Vagina (tissue), 2 donors: ENCODE measurements at regions not wholly inside any gene's neighbourhood (a gene's known extent, or its start where the extent isn't known, plus 50 kb on each side); places are given as distances from the start of the nearest gene placed in this dataset.
"Not testable (repeated sequence)": the region's sequence is repeated elsewhere in the genome, so short reads cannot be mapped to it uniquely, and the experiment has no call there.

Experiments used
- POLR2A ChIP-seq, 2 donors: fragments of 450-650 bp; IDR thresholded peaks; one replicate each; pipeline ENCODE4 v1.6.1; 2017; ENCODE audit warnings: antibody characterized with exemption in 2 of 2, mild to moderate bottlenecking in 2 of 2, moderate library complexity in 2 of 2
- POLR2AphosphoS5 ChIP-seq, 2 donors: sonication (generic); formaldehyde crosslinking; IDR thresholded peaks; one replicate each; pipeline ENCODE4 v1.9.0; 2017; ENCODE audit warnings: antibody characterized with exemption in 2 of 2, mild to moderate bottlenecking in 2 of 2, low read depth in 1 of 2; ENCODE audit not compliant: insufficient read depth in 1 of 2
- TF ChIP-seq, protein P1 (sequence below), 3 experiments: fragments of 450-650 bp in 2 of 3; fragments of 200-600 bp in 1 of 3; sonication (generic) in 1 of 3; IDR thresholded peaks; one replicate each; pipeline ENCODE4 v1.5.1; 2017 to 2019; ENCODE audit warnings: antibody characterized with exemption in 3 of 3, mild to moderate bottlenecking in 2 of 3, moderate library complexity in 2 of 3

- TF ChIP-seq, protein P1, sequence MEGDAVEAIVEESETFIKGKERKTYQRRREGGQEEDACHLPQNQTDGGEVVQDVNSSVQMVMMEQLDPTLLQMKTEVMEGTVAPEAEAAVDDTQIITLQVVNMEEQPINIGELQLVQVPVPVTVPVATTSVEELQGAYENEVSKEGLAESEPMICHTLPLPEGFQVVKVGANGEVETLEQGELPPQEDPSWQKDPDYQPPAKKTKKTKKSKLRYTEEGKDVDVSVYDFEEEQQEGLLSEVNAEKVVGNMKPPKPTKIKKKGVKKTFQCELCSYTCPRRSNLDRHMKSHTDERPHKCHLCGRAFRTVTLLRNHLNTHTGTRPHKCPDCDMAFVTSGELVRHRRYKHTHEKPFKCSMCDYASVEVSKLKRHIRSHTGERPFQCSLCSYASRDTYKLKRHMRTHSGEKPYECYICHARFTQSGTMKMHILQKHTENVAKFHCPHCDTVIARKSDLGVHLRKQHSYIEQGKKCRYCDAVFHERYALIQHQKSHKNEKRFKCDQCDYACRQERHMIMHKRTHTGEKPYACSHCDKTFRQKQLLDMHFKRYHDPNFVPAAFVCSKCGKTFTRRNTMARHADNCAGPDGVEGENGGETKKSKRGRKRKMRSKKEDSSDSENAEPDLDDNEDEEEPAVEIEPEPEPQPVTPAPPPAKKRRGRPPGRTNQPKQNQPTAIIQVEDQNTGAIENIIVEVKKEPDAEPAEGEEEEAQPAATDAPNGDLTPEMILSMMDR (IDR thresholded peaks at IDR 0.05) = not testable (repeated sequence)
- TF ChIP-seq POLR2AphosphoS5 (IDR thresholded peaks at IDR 0.05; ENCODE audit: insufficient read depth in 1 of 2, low read depth in 1 of 2); POLR2A (IDR thresholded peaks at IDR 0.05): not testable (repeated sequence)
Measured at GRCh38 chr5:71399443-71399842, 56.0 kb upstream of the BDP1 start.
